MG63 (cell line): ENCODE measurements at regions not wholly inside any gene's neighbourhood (a gene's known extent, or its start where the extent isn't known, plus 50 kb on each side); places are given as distances from the start of the nearest gene placed in this dataset.

ENCODE experiments used
- DNase-seq: peaks from one replicate; pipeline ENCODE4 v3.0.0-alpha.2; 2020
- H3K27me3 ChIP-seq: fragments of 250-450 bp; sonication (Bioruptor Pico); 2 replicates; pipeline ENCODE4 v1.5.1; 2020; ENCODE audit warnings: mild to moderate bottlenecking, moderate library complexity
- H3K36me3 ChIP-seq: fragments of 250-450 bp; sonication (Bioruptor Pico); 2 replicates; pipeline ENCODE4 v1.5.1; 2020; ENCODE audit warnings: mild to moderate bottlenecking, moderate library complexity
- H3K4me3 ChIP-seq: fragments of 250-450 bp; sonication (Bioruptor Pico); 2 replicates; pipeline ENCODE4 v1.5.1; 2020; ENCODE audit warnings: mild to moderate bottlenecking, moderate library complexity
- H3K9me3 ChIP-seq: fragments of 250-450 bp; sonication (Bioruptor Pico); 2 replicates; pipeline ENCODE4 v1.5.1; 2020; ENCODE audit warnings: mild to moderate bottlenecking, moderate library complexity

DNA sequence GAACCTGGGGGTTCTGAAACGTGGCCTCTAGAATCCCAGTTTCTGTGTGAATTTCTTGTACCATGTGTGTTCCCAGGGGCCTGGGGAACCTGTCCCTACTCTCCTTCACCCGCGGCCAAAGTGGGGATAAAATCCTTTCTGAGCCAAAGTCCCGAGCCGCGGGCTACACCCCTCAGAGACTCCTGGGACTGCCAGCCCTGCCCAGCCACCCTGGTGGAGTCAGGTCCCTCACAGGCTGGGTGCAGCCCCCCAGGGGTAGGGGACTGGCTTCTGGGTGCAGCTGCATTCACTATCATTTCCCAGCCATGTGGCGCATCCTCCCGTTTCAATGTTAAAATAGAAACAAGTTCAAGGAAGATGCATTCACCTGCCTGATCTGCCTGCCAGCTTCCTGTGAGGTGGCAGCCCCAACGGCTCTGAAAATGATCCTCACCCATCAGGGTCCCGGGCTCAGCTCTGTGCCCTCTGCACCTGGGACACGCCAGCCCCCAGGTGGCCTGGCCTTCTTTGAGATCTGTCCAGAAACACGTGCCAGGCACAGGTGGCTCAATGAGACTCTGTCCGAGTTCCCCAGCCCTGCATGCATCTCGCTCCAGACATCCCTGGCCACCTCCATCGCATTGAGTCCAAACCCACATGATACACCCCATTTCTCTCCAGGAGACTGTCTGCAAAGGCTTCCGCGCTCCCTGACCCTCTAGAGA is 338.8 kb downstream of the CTTN start:
- no peaks in the 10 kb centered on the region for H3K36me3 ChIP-seq
- no peak overlapping the region for H3K4me3 ChIP-seq
- no peaks in the 10 kb centered on the region for H3K27me3 ChIP-seq
- H3K9me3 ChIP-seq, result no peaks in the 10 kb centered on the region
- no peak for DNase-seq

DNA sequence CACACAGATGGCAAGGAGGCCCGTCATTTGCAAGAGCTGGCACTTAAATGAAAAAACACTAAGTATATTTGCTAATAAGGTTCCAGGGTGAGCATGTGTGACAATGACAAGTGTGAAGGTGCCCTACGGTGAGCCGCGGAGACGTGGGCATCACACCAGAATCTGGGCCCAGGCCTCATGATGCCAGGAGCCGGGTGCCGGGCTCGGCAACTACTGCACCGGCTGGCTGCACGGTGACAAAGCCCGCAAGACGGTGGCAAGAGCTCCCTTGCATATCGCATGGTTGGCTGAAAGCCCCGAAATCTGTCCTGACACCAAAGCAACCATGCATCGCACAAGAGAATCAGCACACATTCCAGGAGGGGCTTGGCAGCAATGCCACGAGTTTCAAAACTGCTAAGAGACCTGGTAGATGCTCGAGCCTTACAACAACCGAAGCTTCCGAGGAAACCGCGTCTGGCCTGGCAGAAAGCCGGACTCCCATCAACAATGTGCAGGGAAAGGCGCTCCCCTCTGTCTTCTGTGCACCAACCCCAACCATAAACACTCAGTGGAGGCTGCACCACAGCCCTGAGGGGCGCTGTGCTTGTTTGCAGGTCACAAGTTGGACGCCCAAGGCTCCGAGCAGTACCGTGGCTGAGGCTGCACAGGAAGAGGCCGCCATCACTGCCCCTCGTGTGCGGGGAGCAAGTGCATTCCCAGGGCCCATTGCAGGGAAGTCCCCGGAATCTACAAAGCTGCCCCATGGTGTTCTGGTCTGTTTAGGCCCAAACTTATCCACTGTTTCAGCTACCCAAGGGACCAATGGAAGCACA is 339.7 kb downstream of the CTTN start:
- Histone ChIP-seq H3K27me3 (no peaks in the 10 kb centered on the region), H3K4me3 (no peak overlapping the region), H3K9me3 (no peaks in the 10 kb centered on the region), H3K36me3 (no peaks in the 10 kb centered on the region)
- no peak for DNase-seq

DNA sequence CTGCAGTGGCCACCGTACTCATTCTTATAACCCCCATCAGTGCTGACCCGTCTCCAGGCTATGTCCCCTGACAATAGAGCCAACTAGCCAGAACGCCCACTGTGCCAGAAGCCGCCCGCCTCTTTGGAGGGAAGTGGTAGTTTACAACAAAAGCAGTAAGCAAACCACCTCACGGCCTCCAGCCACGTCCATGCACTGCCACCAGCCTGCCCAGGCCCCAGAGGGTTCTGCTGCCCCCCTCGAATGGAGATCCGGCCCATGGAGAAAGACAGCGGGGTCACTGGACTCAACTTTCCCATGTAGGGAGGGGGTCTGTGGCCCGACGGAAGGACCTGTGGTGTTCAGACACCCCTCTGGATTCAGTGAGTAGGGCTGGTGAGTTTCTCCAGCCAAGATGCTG is 340.3 kb downstream of the CTTN start:
- no peaks in the 10 kb centered on the region for H3K36me3 ChIP-seq
- H3K9me3 ChIP-seq, result no peaks in the 10 kb centered on the region
- no peak overlapping the region for H3K4me3 ChIP-seq
- H3K27me3 ChIP-seq, result no peaks in the 10 kb centered on the region
- no peak for DNase-seq

DNA sequence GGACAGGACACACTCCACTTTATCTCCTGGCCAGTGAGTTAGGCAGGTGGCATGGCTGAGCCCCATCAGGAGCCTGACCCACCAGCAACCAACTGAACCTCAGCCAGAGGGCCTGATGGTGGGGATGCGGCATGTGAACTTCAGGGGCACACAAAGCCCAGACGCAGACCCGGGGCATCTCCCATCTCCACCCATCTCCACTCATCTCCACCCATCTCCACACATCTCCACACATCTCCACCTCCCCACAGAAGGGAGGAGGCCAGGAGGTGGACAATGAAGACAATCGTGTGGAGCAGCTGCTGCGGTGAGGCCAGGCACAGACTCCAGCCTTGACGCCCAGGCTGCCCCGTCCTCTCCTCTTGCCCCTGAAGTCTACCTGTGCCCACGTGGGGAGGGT is 340.8 kb downstream of the CTTN start:
- H3K27me3 ChIP-seq, result no peaks in the 10 kb centered on the region
- H3K4me3 ChIP-seq, result no peak overlapping the region
- H3K9me3 ChIP-seq, result no peaks in the 10 kb centered on the region
- H3K36me3 ChIP-seq, result no peaks in the 10 kb centered on the region
- no peak for DNase-seq

DNA sequence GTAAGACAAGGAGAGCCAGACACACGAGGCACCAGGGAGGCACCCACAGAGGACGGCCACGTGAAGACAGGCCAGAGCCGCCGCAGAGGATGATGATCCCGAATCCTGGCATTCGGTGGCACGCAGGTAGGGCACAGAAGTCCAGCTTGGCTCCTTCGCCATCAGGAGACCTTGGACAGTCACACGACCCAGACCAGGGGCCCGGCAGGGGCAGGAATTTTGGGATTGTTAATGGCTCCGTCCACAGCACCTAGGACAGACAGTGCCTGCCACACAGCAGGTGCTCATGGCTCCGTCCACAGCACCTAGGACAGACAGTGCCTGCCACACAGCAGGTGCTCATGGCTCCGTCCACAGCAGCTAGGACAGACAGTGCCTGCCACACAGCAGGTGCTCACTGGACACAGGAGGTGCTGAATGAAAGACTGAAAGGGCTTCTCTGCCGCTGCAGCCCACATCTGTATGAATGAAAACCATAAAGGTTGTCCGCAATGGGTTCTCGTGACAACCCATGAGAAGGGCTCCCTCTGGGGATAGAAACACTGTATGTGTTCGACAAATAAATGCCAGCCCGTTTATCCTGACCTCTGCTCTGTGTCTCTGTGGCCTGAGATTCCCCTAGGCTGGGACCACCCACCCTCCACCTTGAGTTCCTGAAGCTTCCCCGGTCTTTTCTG is 341.6 kb downstream of the CTTN start:
- no peaks in the 10 kb centered on the region for H3K27me3 ChIP-seq

DNA sequence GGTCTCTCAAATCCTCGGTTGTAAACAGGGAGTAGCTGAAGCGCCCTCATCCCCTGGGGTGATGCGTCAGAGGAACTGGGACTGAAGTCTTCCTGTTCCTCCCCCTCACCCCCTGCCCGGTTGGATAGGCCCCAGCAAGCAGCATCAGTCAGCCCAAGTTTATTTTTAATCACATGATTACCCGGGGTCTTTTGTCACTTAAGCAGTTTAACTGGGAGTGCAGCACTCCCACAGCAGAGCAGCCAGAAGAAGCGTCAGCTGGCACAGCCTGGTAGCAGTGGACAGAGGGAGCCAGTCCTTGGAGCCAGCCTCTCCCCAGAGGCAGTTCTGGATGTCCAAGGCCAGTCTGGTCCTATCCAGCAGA is 342.1 kb downstream of the CTTN start:
- H3K27me3 ChIP-seq, result no peaks in the 10 kb centered on the region
- H3K4me3 ChIP-seq, result no peak overlapping the region
- DNase-seq, result no peak
- H3K36me3 ChIP-seq, result no peaks in the 10 kb centered on the region
- no peaks in the 10 kb centered on the region for H3K9me3 ChIP-seq

More for the DNA sequence above, 341.6 kb downstream of the CTTN start:
- no peak overlapping the region for H3K4me3 ChIP-seq
- DNase-seq, result no peak
- no peaks in the 10 kb centered on the region for H3K9me3 ChIP-seq
- no peaks in the 10 kb centered on the region for H3K36me3 ChIP-seq

DNA sequence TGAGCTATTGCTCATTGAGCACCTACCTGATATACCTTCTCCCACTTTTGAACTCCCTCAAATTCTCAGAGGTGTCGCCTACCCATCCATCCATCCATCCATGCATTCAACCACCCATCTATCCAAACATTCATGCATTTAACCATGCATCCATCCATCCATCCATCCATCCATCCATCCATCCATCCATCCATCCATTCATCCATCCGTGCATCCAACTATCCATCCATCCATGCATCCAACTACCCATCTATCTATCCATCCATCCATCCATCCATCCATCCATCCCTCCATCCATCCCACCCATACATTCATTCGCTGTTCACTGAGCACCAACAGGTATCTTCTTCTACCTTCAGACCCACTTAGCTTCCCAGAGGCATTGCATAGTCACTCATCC is 342.8 kb downstream of the CTTN start:
- Histone ChIP-seq H3K4me3 (no peak overlapping the region), H3K36me3 (no peaks in the 10 kb centered on the region), H3K9me3 (no peaks in the 10 kb centered on the region), H3K27me3 (no peaks in the 10 kb centered on the region)
- DNase-seq, result no peak

DNA sequence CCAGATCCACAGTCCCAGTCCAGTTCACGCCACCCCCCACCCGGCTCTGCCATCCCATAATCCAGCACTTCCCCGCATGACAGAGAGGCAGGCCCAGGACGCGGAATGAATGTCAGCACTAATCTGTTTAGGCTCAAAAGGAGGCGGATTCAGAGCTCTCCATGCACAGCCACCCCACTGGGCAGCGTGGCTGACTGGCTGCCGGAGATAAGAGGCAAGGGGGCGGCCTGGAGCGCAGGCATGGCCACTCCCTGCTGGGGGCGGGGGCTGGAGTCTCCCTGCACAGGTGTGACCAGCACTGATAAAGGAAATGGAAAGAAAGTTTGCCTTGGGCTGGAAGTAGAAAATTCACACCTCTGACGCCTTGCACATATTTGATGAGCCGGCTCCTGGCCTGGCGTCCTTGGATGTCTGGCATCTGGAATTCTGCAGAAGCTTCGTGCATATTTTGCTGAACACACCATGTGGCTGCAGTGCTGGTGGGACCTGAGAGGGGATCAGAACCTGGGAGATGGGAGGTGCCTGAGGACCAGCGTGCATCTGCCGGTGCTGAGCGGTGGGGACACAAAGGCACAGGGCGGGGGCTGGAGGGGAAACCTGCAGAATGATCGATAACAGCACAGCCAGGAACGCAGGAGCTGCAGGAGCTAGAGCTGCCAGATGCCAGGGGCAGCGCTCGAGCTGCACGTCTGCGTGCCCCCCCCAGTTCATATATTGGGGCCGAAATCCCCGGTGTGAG is 344.4 kb downstream of the CTTN start:
- Histone ChIP-seq H3K27me3 (no peaks in the 10 kb centered on the region), H3K4me3 (no peak overlapping the region), H3K36me3 (no peaks in the 10 kb centered on the region), H3K9me3 (no peaks in the 10 kb centered on the region)
- no peak for DNase-seq

DNA sequence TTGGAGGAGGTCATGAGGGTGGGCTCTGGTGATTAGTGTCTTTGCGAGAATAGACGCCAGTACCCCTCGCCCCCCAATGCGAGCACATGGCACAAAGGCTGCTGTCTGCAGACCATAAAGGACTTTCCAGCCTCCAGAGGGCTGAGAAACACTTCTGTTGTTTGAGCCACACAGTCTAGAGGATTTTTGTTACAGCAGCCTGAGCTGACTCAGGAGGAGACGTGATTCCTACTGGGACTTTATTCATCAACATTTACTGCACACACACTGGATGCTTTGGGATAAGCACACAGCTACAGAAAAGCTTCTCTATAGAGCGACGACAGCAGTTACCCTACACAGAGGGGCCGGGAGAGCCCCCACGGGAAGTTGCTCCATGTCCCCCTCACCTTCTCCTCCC is 345.0 kb downstream of the CTTN start:
- no peak overlapping the region for H3K4me3 ChIP-seq
- DNase-seq, result no peak
- no peaks in the 10 kb centered on the region for H3K9me3 ChIP-seq

DNA sequence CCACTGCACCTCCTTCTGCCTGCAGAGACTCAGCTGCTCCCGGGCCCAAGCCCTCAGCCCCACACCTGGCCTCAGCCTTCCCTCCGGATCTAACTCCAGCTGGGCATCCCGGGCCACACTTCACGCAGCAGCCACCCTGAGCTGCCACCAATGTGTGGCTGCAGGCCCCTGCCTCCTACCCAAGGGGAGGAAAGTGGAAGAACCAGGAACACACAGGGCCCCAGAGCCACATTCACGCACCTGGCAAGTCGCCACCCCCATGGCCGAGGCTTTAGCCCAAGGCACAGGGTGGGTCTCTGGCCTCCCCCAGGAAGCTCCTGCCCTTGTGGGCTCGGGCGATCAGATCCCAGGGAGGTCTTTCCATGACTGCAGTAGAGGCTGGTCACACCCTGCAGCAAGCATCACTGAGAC is 345.6 kb downstream of the CTTN start:
- peaks cover 4% of the 10 kb centered on the region; the same call in 1 of the 2 replicates for H3K9me3 ChIP-seq
- no peak for DNase-seq

More for the DNA sequence above, 345.0 kb downstream of the CTTN start:
- H3K27me3 ChIP-seq, result no peaks in the 10 kb centered on the region
- H3K36me3 ChIP-seq, result no peaks in the 10 kb centered on the region

DNA sequence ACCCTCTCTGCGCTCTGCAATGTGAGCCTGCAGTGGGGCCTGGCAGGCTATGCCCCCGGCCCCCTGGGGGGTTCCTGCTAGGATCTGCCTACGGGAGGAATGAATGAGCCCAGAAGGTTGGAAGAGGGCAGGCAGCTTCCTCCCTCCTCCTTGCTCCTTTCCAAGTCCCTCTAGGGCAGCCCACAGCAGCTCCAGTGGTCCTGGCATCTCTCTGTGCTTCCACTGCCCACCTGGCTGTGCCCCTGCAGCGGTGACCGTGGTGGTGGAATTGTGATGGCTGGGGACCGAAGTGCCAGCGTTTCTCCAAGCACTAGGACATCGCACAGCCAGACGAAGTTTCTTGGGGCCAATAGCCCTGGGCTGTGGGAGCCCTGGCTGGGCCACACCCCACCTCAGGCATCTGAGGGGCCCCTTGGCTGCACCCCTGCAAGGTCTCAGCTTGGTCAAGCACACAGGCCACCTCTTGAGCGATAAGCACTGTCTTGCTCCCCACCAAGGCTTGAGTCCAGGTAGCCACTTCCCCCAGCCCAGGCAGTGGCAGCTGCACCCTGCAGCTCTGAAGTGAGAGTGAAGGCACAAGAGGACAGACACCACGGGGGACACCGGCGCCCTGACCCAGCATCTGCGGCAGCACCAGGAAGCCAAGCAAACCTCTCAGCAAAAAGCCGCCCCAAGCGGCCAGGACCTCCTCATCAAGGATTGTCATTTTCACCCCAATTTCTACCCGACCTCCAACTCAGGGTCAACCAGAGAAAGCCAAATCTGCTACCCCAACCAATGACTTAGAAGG is 346.3 kb downstream of the CTTN start:
- Histone ChIP-seq H3K9me3 (peaks cover 4% of the 10 kb centered on the region; the same call in 1 of the 2 replicates), H3K36me3 (no peaks in the 10 kb centered on the region), H3K27me3 (no peaks in the 10 kb centered on the region), H3K4me3 (no peak overlapping the region)
- DNase-seq, result no peak

More for the DNA sequence above, 345.6 kb downstream of the CTTN start:
- Histone ChIP-seq H3K36me3 (no peaks in the 10 kb centered on the region), H3K27me3 (no peaks in the 10 kb centered on the region), H3K4me3 (no peak overlapping the region)

DNA sequence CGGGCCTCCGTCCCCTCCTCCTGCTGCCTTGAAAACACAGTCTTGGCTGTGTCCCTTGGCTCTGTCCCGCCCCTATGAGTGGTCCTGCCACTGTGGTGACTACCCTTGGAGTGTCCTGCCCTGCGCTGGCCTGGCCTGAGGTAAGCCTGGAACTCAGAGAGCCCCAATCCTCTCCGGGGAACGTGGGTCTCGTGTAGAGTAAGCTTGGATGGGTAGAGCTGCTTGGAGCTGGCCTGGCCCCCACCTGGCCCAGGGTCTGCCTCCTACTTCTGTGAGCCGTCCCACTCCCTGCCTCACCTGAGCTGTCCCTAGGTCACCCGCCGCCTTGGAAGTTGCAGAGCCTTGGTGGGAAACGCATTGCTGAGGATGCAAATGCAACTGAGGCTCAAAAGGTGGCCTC is 347.1 kb downstream of the CTTN start:
- Histone ChIP-seq H3K27me3 (no peaks in the 10 kb centered on the region), H3K9me3 (peaks cover 7% of the 10 kb centered on the region; the same call in 1 of the 2 replicates), H3K4me3 (no peak overlapping the region), H3K36me3 (no peaks in the 10 kb centered on the region)
- no peak for DNase-seq

DNA sequence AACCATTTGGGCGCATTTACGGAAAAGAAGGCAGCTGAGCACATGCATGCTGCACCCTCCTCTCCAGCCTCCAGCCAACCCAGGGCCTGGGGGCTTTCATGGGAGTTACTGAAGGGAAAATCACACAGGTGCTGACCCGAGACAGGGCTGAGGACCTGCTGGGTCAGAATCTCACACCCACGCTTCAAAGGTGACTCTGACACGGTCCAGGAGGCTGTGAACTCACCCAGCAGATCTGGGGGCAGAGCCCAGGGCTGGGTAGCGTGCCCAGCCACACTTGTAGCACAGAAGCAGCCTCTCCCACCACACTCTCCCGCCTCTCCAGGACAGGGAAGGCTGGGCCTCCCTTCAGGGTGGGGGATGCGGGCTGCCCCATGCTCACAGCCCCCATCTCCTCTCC is 347.6 kb downstream of the CTTN start:
- H3K9me3 ChIP-seq, result peaks cover 12% of the 10 kb centered on the region
- DNase-seq, result no peak
- H3K36me3 ChIP-seq, result no peaks in the 10 kb centered on the region
- no peak overlapping the region for H3K4me3 ChIP-seq
- no peaks in the 10 kb centered on the region for H3K27me3 ChIP-seq

DNA sequence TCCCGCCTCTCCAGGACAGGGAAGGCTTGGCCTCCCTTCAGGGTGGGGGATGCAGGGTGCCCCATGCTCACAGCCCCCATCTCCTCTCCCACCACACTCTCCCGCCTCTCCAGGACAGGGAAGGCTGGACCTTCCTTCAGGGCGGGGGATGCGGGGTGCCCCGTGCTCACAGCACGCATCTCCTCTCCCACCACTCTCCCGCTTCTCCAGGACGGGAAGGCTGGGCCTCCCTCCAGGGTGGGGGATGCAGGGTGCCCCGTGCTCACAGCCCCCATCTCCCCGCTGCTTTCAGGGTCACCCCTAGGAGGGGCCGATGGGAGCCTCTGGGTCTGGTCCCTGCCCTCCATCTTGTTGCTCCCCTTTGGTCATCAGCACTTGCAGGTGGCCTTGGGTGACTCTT is 348.0 kb downstream of the CTTN start:
- H3K27me3 ChIP-seq, result no peaks in the 10 kb centered on the region
- no peak for DNase-seq
- H3K4me3 ChIP-seq, result no peak overlapping the region
- no peaks in the 10 kb centered on the region for H3K36me3 ChIP-seq
- peaks cover 16% of the 10 kb centered on the region for H3K9me3 ChIP-seq

DNA sequence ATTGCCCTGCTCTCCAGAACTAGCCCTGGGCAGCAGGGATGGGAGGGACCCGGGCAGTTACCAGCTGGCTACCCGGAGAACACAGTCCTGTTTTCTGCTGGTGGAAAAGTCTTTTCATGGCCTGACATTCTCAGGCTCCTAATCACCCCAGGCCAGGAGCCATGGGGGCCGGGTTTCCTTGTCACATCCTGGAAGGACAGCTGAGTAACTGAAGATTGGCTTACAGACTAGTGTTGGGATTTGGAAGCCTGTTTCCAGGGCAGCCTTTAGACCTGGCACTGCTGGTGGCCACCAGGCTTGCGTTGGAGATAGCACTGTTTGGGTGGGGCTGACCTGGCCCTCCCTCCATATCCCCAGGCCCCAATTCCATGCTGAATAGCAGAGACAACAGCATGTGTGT is 349.0 kb downstream of the CTTN start:
- Histone ChIP-seq H3K27me3 (no peaks in the 10 kb centered on the region), H3K9me3 (peaks cover 20% of the 10 kb centered on the region), H3K36me3 (no peaks in the 10 kb centered on the region), H3K4me3 (no peak overlapping the region)
- peak; percentile 29 for DNase-seq

DNA sequence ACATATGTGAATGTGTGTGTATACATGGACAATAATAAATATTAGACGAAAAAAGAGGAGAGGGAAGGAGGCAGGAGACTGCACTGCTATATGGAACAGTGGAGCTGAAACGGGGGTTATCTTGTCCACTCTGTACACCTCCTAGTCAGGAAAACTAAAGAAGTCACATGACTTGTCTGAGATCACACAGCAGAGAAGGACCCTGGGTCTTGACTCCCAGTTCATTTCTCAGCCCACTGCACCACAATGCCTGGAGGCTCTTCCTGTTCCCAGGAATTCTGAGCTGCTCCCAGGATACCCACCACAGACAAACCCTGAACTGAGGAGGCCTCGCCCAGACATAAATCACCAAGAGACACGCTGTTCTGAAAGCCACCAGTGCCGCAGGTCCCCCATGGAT is 349.6 kb downstream of the CTTN start:
- Histone ChIP-seq H3K36me3 (no peaks in the 10 kb centered on the region), H3K9me3 (peaks cover 20% of the 10 kb centered on the region), H3K4me3 (no peak overlapping the region), H3K27me3 (no peaks in the 10 kb centered on the region)
- DNase-seq, result no peak
